HG03025 (cell line): ENCODE measurements at regions not wholly inside any gene's neighbourhood (a gene's known extent, or its start where the extent isn't known, plus 50 kb on each side); places are given as distances from the start of the nearest gene placed in this dataset.
A peak's percentile ranks its signal among the peaks of the same experiment; 100 is the strongest.

ENCODE experiments used
- ATAC-seq: cut with Tn5 transposase; IDR thresholded peaks from one replicate; pipeline ENCODE4 v1.9.1; 2021; ENCODE audit warnings: mild to moderate bottlenecking, moderate library complexity; ENCODE audit not compliant: unreplicated experiment, low FRiP score

DNA sequence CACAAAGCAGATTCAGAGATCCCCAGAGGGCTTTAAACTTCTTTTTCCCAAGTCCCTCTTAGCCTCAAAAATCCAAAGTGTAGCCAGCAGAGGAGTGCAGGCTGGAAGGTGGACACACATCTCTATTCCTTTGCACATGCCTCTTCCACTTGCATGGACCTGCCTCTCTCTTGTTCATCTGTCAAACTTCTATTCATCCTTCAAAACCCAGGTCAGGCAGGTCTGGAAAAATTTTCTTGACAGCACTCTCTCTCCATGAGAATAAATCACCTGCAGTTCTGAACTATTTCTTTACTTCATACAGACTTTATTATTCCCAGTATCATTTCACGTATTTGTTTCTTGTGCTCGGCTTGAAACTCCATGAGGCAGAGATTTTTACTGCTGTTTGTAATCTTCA, 127.5 kb downstream of the SS18 start:
- no peak for ATAC-seq

DNA sequence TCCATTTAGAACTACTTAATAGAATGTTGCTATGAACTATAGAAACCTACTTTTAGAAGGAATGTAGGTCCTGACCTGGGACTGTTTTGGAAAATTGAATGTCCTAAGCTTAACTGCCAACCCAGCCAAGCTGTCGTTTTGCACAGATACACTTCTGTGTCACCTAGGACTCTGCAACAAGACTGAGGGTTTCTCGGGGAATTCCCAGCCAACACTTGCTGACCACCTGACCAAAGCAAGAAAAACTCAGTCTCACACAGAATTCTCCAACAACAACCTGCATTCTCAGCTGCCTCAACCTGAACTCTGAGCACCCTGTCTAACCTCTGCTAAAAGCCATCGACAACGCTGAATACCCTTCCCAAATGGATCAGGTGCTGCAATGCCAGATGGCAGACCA, 128.2 kb downstream of the SS18 start:
- no peak for ATAC-seq

DNA sequence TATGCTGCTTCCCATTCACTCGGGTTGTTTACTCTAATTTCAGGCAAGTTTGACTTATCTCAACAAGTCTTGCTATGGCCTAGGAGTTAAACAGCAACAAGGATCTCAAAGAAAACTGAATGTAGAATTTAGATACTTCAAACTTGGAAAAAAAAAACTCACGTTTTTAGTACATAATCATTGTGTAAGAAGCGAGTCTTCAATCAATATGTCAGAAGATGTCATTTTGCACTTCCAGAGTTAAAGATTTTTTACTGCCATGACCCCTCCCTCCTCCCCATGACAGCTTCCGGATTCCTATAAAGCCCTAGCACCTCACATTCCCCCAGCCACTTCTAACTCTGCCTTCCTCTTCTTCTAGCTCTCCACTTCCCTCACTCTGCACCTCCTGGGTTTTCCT, 133.4 kb downstream of the SS18 start:
- ATAC-seq: no peak

DNA sequence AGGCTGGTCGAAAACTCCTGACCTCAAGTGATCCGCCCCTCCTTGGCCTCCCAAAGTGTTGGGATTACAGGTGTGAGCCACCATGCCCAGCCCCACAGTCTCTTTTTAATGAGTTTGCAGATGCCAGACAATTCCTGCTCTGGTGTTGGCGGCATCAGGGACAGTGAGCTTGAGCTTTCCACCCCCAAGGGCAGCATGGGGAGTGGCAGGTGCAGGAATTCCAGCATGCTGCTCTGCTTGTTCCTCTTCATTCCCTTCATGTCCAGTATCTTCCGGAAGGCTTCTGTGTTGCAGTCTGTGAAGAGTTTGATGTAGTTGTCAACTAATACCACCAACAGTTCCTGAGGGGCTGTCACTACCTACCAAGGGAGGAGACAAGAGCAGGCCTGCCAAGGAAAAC, 137.3 kb downstream of the SS18 start:
- ATAC-seq: no peak

DNA sequence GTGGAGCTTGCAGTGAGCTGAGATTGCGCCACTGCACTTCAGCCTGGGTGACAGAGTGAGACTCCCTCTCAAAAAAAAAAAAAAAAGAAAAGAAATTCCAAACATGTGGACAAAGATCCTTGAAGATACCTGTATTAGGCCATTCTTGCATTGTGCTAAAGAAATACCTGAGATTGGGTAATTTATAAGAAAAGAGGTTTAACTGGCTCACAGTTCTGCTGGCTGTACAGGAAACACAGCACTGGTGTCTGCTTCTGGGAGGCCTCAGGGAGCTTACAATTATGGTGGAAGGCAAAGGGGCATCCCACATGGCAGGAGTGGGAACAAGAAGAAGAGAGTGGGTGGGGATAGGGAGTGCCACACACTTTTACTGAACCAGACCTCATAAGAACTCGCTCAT, 140.1 kb downstream of the SS18 start:
- ATAC-seq: no peak

DNA sequence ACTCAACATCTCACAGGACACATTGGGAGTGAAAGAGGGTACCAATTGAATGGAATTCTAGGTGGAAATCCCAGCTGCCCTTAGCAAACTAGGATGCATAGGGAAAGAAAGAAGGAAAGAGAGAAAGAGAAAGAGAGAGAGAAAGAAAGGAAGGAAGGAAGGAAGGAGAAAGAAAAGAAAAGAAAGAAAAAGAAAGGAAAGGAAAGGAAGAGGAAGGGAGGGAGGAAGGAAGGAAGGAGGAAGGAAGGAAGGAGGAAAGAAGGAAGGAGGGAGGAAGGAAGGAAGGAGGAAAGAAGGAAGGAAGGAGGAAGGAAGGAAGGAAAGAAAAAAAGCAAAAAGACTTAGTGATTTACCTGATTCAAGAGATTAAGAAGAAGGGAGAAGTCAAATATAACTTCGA, 143.9 kb downstream of the SS18 start:
- ATAC-seq: no peak

DNA sequence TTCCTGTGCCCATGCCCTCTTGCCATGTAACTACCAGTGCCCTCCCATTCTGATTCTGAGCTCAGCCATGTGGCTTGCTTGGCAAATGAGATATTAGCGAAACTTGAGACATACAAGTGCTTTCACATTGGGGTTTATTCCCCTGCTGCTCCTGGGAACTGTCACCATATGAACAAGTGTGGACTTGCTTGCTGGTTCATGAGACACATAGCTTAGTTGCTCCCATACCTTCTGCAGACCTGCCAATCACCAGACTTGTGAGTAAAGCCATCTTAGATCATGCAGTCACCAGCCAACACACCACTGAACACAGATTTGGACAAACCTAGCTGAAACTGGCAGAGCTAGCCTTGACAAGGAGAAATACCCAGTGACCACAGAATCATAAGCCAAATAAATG, 155.1 kb downstream of the SS18 start:
- no peak for ATAC-seq

DNA sequence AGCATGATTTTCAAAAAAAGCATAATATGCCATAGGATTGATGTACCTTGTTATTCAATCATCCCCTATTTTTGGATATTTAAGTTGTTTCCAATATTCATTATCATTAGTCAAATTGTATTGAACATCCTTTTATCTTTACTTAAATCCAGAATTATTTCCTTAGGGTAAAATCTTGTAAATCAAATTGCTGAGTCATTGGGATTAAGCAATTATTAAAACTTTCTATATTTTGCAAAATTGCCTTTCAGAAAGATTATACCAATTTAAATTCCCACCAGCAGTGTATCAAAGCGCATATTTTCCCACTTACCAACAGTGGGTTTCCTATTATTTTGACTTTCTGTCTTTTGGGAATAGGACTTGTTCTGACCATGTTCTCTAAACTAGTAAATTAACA, 159.3 kb downstream of the SS18 start:
- ATAC-seq: no peak

DNA sequence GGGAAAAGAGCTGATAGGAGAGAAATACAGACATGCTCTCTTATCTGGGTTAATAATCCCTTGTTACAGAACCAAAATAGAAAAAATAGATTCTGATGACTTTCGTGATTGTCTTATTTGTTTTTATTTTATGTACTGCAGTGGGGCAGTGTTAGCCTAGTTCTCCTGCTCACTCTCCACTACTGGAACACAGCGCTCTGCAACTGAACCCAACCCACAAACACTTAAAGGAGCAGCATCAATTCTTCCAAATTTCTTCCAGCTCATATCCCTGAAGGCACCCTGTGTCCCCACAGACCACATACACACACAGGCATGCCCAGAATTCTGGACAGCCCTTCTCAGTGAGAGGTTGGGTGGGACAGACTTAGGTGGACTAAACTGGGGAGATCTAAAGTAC, 160.6 kb downstream of the SS18 start:
- ATAC-seq: no peak

DNA sequence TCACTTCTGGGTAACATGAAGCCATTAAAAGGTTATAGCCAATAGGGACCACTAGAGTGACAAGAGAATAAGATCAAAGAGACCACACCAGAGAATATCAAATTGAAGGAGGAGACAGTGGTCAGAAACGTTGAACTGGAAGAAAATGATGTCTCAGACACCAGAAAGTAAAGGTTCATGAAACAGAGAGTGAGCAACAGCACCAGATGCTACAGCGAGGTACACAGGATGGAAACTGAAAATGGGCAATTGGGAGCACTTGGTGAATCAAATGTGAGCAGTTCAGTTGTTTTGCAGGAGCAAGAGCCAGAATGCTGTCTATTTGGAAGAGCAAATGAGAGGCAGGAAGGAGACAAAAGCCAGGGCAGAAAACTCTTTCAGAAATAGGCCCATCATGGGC, 162.6 kb downstream of the SS18 start:
- no peak for ATAC-seq

DNA sequence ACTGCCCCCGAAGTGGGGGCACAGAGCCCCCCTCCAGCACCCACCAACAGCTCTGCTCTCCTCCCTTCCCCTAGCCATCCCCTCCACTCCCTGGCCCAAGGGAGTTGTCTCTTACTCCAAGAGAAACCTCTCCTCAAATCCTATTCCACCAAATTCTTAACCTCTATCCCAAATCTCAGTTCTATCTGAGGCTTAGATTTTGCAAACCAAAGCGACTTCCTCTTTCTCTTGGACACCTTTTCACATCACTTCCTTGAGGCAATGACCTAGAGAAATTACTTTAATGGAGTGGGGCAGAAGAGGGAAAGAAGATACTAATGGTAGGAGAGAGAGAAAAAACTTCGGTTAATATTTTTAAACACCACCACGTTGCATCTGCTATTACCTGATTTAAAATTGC, 167.2 kb downstream of the SS18 start:
- no peak for ATAC-seq

DNA sequence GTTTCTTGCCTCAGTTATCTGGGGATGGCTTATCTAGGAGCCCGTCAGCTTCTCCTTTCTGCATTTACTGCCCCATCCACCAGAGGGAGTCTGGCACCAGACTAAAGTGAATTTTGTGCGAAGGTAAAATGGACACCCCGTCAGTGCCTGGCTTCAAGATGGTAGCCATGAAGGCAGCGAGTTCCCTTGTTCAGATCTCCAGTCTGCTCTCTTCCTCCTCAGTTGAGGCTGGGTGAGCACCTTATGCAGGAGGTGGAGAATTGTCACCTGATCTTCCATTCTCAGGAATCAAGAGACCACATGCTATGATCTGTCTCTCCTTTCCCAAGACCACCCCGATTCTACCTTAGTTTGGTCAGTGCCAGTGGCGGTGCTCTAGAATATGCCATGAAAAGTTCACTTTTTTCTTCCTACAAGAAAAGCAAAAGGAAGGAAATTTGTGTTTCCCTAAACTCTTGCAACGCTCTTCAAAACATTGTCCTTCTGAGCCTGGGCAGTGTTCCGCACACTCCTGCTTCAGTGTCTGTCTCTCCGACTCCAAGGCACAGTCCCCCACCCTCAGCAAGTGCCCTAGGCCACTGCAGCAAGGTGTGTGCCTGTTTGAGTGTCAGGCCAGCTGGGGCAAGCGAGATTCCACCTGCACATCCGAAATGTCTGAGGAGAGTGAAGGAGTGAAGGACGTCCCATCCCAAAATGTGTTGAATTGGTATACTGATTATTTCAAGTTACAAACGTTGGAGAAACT, 168.6 kb downstream of the SS18 start:
- ATAC-seq: no peak

DNA sequence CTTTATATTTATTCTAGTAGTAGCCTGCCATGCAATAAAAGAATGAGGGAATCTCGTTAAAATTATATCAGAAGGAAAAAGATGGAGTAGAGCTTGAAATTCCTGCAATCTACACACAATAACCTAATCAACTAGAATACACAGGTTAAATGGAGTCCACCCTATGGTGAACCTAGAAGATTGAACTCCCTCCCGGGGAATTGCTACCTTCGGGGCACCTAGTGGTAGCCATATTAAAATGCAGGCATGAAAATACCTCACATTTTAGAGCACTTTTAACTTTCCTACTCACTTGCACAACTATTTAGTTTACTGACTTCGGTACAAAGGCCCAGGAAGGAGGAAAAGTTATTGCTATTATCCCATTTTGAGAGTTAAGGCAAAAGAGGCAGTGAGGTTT, 174.5 kb downstream of the SS18 start:
- no peak for ATAC-seq

DNA sequence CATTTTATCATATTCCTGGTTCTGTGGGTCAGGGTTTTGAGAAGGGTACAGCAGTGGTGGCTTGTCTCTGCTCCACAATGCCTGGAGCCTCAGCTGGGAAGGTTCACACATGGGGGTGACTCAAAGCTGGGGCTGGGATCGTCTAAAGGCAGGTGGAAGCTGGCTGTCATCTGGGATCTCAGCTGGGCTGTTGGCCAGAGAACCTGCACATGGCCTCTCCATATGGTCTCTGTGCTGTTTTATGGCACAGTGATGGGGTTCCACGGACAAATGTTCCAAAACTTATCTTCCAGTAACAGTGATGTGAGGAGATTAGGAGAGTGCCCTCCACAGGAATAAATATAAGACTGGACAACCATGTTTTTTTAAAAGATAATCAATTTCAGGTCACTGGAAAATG, 191.4 kb downstream of the SS18 start:
- no peak for ATAC-seq

DNA sequence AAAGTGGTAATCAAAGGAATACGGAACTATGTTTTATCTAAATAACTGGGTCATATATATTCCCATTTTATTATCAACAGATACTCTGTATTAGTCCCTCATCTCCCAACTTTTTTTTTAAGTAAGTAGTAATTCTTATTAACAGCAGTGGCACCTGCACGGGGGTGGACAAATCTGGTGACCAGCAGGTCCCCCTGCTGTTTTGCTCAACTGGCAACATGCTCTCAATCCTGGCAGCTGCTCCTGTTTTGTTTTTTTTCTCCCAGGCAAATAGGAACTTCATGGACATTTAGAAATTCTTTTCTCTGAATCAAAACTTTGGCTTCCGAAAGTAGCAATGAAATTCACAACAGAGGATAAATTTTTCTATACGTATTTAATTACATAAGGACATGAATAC, 193.5 kb downstream of the SS18 start:
- no peak for ATAC-seq

DNA sequence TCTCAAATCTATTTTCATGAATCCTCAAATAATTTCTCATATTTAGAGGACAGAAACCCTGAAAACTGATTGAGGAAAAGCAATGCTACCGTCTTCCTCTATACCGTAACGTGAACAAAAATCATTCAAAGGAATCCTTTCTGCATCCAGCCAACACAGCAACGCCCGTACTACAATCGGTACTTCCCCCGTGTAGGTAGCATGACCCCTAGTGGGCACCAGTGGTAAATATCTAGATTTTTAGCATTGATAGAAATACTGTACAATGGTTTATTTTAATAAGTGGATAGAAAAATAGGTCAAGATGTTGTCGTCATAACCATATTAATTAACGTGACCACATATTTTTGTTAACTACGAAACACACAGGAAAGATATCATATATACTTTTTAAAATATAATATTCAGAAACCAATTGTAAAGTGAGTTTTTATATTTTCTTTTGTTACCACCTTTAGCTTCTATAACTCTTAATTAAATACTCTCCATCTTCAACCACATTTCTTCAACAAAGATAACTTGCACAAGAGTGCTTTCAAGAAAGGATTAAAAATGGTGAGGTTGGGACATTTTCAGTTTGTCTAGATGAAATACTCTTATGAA, 194.1 kb downstream of the SS18 start:
- ATAC-seq: peak; percentile 47

DNA sequence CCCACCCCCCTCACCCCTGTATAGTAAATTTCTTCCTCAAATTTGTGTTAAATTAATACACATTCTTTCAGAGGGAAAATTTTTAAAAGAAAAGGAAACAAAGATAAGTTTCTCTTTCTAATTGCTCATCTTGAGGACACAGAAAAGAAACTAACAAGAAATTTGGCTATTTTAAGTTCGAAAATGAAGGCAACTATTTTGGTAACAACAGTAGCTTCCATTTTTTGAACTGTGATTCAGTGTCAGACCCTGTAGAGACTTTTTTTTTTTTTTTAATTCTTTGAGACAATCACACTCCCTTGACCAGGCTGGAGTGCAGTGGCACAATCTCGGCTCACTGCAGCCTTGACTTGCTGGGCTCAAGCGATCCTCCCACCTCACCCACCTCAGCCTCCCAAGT, 194.9 kb downstream of the SS18 start:
- ATAC-seq: no peak

DNA sequence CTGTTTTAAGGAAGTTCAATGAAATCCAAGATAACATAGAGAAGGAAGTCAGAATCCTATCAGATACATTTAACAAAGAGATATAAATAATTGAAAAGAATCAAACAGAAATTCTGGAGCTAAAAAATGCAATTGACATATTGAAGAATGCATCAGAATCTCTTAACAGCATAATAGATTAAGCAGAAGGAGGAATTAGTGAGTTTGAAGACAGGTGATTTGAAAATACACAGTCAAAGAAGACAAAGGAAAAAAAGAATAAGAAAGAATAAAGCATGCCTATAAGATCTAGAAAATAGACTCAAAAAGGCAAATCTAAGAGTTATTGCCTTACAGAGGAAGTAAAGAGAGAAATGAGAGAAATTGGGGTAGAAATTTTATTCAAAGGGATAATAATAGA, 204.1 kb downstream of the SS18 start:
- ATAC-seq: no peak

DNA sequence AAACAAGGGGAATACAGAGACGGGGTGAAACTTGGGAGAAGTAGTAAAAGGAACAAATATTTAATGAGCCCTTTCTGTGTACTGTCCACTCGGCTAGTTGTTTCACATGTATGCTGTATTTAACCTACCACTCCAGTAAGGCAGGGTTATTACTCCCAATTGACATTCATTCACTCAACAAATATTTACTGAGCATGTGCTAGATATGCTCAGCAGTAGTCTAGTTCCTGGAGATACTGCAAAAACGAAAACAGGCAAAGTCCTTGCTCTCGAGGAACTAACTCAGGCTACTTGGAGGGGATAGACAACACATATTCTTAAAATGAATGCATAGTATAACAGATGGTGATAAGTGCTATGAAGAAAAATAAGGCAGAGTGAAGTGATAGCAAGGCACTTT, 207.3 kb downstream of the SS18 start:
- no peak for ATAC-seq

DNA sequence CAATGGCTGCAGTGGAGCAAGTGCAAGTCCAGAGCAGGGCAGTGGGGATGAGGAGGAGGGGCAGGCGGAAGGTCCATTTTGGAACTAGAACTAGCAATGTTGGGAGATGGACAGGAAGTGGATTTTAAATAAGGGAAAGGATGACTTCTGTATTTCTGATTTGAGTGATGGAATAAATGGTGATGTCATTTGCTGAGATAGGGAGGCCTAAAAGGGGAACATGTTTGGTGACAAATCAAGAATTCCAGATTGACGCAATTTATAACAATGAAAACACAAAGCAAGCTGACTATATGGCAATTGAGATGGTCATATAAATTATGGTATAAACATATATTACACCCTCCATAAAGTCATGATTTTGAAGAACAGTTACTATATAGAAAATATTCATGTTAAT, 209.3 kb downstream of the SS18 start:
- no peak for ATAC-seq

DNA sequence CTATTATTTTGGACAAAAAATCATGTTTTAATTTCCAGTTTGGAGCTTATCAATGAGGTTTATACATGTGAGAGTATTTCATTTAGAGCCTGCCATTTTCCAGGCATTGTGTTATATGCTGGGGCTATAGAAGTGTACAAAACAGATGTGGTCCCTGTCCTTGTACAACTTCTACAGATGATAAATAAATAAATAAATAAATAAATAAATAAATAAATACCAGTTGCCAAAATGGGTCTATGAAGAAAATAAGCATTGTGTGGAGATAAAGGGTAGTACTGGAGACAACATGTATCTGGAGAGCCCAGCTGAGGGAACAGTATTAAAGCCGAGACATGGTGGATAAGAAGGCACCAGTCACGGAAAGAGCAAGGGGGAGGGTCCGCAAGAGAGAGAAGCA, 210.0 kb downstream of the SS18 start:
- ATAC-seq: no peak

DNA sequence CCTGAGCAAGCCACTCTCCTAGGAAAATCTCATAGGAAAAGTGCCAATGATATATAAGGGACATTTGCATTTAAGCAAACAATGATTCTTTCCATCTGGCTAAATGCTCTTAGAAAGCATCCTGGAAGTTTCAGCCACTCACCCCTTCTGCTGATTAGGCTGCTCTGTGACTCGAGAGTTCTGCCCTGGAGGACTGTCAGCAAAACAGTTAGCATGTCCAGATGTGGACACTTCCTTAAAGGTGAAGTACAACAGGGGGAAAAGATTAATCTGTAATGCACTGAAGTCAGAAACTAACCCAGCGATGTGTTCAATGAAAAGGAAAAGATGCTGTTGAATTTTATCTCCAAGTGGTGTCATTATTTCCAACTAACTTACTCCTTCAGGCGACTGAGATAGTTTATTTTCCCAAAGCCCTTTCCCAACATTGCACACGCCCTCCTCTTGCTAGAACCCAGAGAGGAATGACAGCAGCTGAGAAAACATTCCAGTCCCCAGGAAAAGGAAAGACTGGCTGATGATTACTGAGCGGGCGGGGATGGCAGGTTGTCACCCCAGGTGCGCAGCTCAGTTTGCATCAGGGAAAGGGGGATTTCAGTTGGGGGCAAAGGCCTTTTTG, 214.0 kb downstream of the SS18 start:
- no peak for ATAC-seq
